Daoy (cell line): ENCODE measurements at regions not wholly inside any gene's neighbourhood (a gene's known extent, or its start where the extent isn't known, plus 50 kb on each side); places are given as distances from the start of the nearest gene placed in this dataset.
"Not testable (repeated sequence)": the region's sequence is repeated elsewhere in the genome, so short reads cannot be mapped to it uniquely, and the experiment has no call there.

Experiments
- DNase-seq: peaks from one replicate; pipeline ENCODE4 v3.0.0-alpha.2; 2015; ENCODE audit warnings: low read depth

GRCh38 chr15:38954090-38954489, 389.5 kb upstream of the RASGRP1 start:
- DNase-seq, result peak; percentile 4

DNA sequence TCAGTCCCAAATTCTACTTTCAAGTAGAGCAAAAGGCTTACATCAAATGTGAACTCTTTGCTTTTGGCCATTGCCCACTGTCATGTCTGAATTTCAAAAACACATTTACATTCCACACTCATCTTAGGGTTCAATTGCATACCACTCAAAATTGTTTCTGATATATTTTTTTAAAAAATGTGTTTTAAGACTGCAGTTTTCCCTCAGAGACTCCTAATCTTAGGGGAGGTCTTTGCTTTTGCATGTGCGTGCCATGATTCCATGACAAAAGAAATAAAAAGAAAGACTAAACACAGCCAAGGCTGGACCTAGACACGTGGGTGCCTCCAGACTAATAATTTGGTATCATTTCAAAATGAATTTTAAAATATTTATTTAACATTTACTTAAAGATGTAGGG, 396.8 kb upstream of the RASGRP1 start:
- DNase-seq, result no peak

DNA sequence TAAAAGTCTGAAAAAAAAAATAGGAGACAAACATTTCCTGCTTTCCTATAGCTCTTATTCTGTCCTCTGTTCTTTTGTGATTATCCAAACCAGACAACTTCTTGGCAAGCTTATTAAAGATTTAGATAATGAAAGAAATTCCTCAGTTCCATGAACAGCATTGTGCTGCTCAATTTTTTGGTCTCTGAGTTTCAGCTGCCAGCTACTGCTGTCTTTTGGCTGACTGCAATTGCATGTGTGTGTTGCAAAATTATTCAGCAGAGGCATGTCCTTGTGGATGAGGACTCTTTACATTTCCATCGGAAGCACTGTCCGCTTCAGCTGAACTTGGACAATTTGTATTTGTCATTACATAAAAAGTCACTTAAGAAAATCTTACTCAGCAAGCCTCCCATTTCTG, 397.3 kb upstream of the RASGRP1 start:
- no peak for DNase-seq

GRCh38 chr15:38972831-38973230, 408.2 kb upstream of the RASGRP1 start:
- DNase-seq, result no peak

DNA sequence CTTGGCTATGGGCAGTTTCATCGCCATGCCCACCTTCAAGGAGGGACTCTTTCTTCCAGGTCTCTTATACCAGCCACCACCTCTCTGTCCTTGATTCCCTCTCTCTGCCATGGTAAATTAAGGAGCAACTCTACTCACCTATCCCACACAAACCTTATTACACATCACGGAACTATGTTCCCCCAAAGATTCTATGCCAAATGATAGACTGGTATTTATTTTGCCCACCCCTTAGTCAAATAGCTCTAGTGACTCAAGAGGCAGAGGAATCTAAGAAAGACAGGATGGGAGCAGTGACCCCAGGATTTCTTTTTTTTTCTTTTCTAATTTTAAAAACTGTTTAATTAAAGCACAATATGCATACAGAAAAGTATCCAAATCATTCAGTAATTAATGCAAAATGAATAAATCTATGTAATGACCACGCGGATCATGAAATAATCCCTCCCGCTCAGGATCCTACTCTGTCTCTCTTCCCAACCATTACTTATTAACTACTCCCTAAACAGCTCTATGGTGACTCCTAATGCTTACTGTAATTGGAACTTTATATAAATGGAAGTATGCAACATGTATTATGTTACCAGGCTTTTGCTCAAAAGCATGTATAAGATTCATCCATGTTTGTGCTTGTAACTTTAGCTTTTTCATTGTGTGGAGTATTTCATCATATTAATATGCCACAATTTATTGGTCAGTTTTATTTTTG, 410.8 kb upstream of the RASGRP1 start:
- DNase-seq, result no peak

DNA sequence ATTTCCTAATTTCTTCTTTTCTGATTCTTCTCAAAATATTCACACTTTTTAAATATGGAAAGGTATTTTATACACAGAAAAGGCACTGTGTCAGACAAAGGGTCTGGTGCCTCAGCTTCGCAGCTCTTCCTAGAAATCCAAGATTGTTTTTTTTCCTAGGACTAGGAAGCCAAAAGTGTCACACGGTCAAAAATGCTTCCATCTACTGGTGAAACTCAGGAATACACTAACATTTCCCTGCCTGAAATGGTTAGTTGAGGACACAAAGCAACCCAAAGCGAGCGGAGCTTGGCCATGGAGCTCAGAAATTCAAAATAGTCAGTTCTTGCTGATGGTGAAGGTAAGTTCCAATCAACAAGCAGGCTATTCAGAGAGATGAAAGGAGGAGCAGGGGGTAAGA, 426.5 kb upstream of the RASGRP1 start:
- peak; percentile 42 for DNase-seq

DNA sequence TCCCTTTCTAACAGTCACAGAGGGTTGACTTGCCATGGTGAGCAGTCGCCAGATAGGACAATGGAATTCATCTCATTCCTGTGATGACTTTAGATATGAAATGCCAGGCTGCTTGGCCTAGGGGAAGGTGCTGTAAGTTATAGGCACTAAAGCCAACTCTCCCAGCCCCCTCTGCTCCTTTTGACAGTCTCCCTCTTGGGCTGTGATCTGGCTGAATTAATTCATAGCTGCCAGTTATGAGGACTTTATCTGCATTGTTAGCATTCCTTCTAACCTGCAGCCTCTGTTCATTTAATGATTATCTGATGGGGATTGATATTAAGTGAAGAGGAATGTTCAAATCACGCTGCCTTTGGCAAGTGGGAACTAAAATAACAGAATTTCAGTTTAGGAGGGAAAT, 427.1 kb upstream of the RASGRP1 start:
- no peak for DNase-seq

GRCh38 chr15:38992506-38992905, 427.9 kb upstream of the RASGRP1 start:
- no peak for DNase-seq

DNA sequence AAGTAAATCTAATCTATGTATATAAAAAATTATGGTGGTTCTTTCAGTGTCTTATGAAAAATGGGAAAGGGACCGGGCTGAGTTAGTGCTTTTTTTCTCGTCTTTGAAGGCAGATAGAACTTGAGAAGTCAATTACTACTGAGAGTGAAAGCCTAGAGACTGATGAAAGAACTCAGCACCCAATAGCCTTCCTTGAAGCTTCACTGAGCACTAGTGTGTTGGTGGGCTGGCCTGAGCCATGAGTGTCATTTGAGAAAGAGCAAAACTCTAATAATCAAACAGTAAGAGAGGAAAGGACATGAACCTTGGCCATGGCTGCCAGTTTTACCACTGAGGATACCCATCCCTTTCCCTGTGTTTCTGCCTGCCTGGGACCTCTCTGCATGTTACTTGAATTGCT, 428.3 kb upstream of the RASGRP1 start:
- no peak for DNase-seq

DNA sequence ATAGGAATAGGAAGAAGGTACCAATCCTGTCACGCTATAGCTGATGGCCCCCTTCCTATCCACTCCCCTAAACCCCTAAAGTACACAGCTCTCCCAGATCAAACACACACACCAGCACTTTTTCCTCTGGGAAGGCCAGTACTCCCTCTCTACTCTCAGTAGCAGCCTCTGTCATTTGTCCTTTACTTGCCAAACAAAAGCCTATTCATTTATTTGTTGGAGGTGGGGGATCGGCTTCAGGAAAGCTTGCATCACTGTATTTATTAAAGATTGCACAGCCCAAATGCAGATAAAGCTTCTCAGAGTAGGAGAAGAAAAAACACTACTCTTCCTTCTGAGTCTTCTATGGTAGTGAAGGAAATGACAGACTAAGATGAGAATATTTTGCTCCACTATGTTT, 429.7 kb upstream of the RASGRP1 start:
- DNase-seq, result no peak

- DNase-seq, result peak; percentile 51
Measured at GRCh38 chr15:38996111-38996631, 431.6 kb upstream of the RASGRP1 start.

- no peak for DNase-seq
Measured at GRCh38 chr15:38997841-38998240, 433.2 kb upstream of the RASGRP1 start.

DNA sequence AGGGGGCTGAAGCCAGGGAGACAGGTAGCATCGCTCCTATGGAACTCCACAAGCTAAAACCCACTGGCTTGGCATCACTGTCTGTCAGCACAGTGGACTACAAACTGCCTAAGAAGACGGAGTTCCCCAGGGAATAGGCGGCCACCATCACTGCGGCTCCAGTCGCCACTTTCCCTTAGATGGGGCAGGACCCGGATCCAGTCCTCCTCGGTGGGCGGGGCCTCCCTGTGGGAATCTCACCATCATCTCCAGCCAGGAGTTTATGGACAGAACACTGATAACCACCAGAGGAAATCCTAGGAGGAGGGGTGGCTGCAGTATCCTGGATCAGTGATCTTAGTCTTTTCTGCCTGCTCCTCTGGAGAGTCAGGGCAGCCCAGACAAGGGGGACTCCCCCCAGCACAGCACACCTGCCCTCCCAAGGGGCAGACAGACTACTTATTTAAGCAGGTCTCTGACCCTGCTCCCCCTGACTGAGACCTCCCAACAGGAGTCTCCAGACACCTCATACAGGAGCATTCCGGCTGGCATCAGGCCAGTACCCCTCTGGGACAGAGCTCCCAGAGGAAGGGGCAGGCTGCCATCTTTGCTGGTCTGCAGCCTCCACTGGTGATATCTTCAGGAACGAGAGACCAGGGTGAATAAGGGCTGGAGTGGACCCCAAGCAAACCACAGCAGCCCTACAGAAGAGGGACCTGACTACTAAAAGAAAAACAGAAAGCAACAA, 435.6 kb upstream of the RASGRP1 start:
- DNase-seq, result no peak

DNA sequence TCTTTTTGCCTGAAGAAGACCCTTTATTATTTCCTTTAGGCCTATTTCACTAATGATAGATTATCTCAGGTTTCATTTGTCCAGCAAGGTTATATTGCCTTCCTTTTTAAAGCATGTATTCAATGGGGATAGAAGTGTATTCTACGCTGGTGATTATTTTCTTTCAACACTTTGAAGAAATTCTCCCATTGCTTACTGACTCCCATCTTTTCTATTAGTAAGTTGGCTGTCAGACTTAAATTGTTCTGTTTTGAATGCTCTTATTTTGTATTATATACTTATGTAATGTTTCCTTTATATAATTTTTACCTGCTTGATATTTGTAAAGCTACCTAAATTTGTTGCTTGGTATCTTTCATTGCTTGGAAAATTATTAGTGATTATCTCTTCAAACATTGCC, 445.1 kb upstream of the RASGRP1 start:
- no peak for DNase-seq

- DNase-seq, result not testable (repeated sequence)
Measured at GRCh38 chr15:39011066-39011465, 446.5 kb upstream of the RASGRP1 start.

DNA sequence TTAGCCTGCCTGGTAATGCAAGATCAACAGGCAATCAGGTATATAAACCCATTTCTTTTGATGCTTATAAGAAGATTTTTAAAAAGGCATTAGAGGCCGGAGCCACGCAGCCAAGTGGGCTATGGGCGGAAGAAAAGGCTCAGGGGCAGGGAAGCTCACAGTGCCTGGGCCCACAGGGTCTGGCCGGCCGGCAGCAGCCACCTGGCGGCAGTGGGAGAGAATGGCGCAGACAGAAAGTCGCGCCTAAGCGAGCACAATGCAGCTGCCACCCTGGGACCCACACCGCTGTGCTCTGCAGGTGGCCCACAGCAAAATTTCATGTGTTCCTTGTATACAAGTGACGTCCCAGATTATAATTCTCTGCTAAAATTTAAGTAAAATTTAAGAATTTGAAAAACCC, 448.6 kb upstream of the RASGRP1 start:
- no peak for DNase-seq

GRCh38 chr15:39014682-39015081, 450.1 kb upstream of the RASGRP1 start:
- DNase-seq, result no peak

DNA sequence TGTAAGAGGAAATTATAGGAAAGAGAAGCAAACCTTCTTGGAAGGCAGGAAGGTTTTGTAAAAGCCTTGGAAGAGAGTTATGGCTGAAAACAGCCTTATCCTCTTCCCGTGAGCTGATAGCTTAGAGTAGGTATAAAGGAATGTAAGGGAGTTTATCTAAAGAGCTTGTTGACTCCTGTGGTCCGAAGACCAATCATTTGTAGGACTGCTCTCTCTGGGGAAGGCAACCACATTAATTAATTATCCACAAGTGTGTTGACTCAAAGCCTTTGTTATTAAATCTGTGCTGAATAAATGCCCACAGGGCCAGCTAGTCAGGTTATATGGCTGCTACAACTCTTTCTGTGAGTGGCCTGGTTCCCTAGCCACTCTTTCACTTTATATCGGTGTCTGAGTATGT, 452.1 kb upstream of the RASGRP1 start:
- DNase-seq, result peak; percentile 78

DNA sequence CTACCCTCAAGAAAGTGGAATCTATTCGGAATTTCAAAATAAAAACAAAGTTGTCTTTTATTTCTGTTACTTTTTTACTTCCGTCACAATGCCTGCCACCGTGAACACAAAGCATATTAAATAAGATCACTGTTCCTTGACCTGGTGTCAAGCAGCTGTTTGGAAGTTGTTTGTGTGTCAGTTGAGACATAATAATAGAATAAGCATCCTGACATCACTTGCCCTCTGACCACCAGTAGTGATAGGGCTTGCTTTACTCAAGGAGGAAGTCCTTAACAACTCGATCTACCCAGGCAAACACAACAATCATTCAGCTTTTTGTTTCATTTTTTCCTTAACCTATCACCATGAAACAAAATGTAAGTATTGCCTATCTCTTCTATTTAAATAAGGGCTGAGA, 454.4 kb upstream of the RASGRP1 start:
- no peak for DNase-seq

DNA sequence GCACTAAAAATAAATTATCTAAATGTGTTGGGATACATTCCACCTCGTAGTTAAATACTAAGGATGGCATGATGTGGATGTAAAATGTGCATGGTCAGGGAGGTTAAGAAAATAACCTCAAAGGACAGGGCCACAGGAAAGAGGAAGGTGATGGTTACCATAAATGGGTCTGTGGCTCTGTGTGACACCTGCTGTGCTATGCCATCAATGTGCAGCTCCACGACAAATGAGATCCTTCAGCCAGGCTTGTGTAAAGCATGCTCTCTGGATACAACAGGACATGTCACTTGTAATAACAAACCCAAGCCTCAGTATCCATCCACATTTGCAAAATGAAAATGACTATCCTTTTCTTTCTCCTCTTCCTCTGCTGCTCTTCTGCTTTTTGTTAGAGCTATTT, 456.7 kb upstream of the RASGRP1 start:
- DNase-seq, result no peak

DNA sequence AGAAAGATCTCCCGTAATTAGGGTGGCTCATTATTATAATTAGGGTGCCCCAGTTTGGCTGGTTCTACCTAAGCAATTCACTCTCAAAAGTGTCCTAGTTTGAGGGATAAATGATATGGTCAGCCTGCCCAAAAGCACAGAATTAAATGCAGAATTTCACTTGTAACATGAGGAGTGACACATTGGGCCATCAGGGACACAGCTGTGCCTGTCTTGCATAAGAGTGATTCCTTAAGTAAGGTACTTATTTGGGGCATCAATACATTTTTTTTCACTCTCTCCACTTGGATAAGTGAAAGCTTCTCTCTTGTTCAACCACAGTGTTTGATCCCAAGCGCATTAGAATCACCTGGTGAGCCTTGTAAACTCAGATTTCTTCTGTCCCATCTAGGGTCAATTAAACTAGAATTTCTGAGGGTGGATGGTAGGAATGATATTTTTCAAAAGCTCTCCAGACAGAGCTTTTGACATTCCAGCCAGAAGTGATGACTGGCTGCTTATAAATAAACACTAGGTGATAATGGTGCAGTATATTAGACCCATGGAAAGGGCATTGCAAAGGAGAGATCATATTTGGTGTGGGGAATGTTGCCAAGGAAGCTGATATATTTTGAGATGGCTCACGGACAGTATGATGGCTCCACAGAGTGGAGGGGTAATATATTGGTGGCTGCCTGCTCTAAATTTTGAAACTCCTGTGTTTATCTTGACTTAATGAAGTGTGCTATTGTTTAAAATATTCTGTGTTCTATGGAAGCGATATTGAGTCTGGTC, 458.1 kb upstream of the RASGRP1 start:
- DNase-seq, result no peak

- DNase-seq, result no peak
Measured at GRCh38 chr15:39025321-39025720, 460.7 kb upstream of the RASGRP1 start.

DNA sequence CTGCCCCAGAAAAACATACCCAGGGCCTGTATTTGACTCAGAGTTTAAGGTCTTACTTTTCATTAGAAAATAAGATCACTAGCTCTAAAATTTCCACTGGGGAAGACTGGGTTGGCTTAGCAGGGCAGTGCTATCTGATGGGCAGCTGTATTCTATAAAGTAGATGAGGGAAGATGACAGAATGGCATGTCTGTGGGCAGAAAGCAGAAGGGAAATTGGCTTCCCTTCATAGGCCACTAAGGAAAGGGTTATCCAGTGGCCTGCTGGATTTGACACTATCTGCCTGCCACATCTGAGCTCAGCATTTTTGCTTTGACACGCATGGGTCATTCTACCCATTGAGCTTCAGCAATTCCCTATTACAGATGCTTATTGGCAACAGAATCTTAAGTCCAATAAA, 461.3 kb upstream of the RASGRP1 start:
- DNase-seq, result no peak
